MM.1S (cell line): ENCODE measurements at regions not wholly inside any gene's neighbourhood (a gene's known extent, or its start where the extent isn't known, plus 50 kb on each side); places are given as distances from the start of the nearest gene placed in this dataset.

Source experiments
- DNase-seq: peaks from one replicate; pipeline ENCODE4 v3.0.0-alpha.2; 2015
- H2AFZ ChIP-seq: fragments of 300-600 bp; sonication (generic); 2 replicates; pipeline ENCODE4 v1.6.0; 2016; ENCODE audit warnings: antibody characterized with exemption, low read length
- H3F3A ChIP-seq: fragments of 300-600 bp; sonication (generic); 2 replicates; pipeline ENCODE4 v1.6.1; 2016; ENCODE audit warnings: mild to moderate bottlenecking, antibody characterized with exemption, low read length, moderate library complexity, mixed read lengths; ENCODE audit not compliant: insufficient read depth
- H3K27ac ChIP-seq: fragments of 300-600 bp; sonication (generic); 2 replicates; pipeline ENCODE4 v1.5.1; 2016; ENCODE audit warnings: mild to moderate bottlenecking, low read length
- H3K27me3 ChIP-seq: fragments of 300-600 bp; sonication (generic); replicated peaks from 2 replicates; pipeline ENCODE4 v1.6.0; 2016; ENCODE audit warnings: low read length; ENCODE audit not compliant: insufficient read depth
- H3K36me3 ChIP-seq: fragments of 300-600 bp; sonication (generic); replicated peaks from 2 replicates; pipeline ENCODE4 v1.6.1; 2016; ENCODE audit warnings: mild to moderate bottlenecking, low read length, mixed read lengths; ENCODE audit not compliant: insufficient read depth
- H3K4me1 ChIP-seq: fragments of 300-600 bp; sonication (generic); 2 replicates; pipeline ENCODE4 v1.6.1; 2016; ENCODE audit warnings: low read length, mixed read lengths
- H3K4me2 ChIP-seq: fragments of 300-600 bp; sonication (generic); 2 replicates; pipeline ENCODE4 v1.6.0; 2016; ENCODE audit warnings: low read depth, low read length
- H3K4me3 ChIP-seq: fragments of 300-600 bp; sonication (generic); 2 replicates; pipeline ENCODE4 v1.5.1; 2016; ENCODE audit warnings: low read length, mixed read lengths
- H3K79me2 ChIP-seq: fragments of 300-600 bp; sonication (generic); 2 replicates; pipeline ENCODE4 v1.6.1; 2016; ENCODE audit warnings: mixed run types, low read length, mixed read lengths
- H3K9ac ChIP-seq: fragments of 300-600 bp; sonication (generic); 2 replicates; pipeline ENCODE4 v1.6.1; 2016; ENCODE audit warnings: low read length, mixed read lengths
- H3K9me2 ChIP-seq: fragments of 300-600 bp; sonication (generic); replicated peaks from 2 replicates; pipeline ENCODE4 v1.6.1; 2016; ENCODE audit warnings: mild to moderate bottlenecking, low read length, mixed read lengths; ENCODE audit not compliant: insufficient read depth
- H3K9me3 ChIP-seq: fragments of 300-600 bp; sonication (generic); replicated peaks from 2 replicates; pipeline ENCODE4 v1.6.1; 2016; ENCODE audit warnings: mild to moderate bottlenecking, low read length, mixed read lengths; ENCODE audit not compliant: insufficient read depth
- H4K20me1 ChIP-seq: fragments of 300-600 bp; sonication (generic); 2 replicates; pipeline ENCODE4 v1.6.1; 2016; ENCODE audit warnings: mild to moderate bottlenecking, low read length, moderate library complexity, mixed read lengths; ENCODE audit not compliant: insufficient read depth
- CTCF ChIP-seq: fragments of 300-600 bp; sonication (generic); IDR thresholded peaks from 2 replicates; pipeline ENCODE4 v1.5.1; 2016; ENCODE audit warnings: antibody characterized with exemption, low read length, mixed read lengths
- EZH2 ChIP-seq: fragments of 300-600 bp; sonication (generic); optimal IDR thresholded peaks from 2 replicates; pipeline ENCODE3; 2017; ENCODE audit warnings: low read depth, mild to moderate bottlenecking, antibody characterized with exemption, low read length, mixed read lengths
- EZH2phosphoT487 ChIP-seq: fragments of 300-600 bp; sonication (generic); IDR thresholded peaks from 2 replicates; pipeline ENCODE4 v1.6.1; 2018; ENCODE audit warnings: antibody characterized with exemption, low read length

- H3K27me3 ChIP-seq, result peaks cover 24% of the 10 kb centered on the region
- no peaks in the 10 kb centered on the region for H3K9me2 ChIP-seq
- no peak overlapping the region for H2AFZ ChIP-seq
- no peaks in the 10 kb centered on the region for H3K36me3 ChIP-seq
- H3F3A ChIP-seq, result peaks cover 11% of the 10 kb centered on the region
- TF ChIP-seq EZH2 (no peak), CTCF (no peak)
- no peak overlapping the region for H3K4me3 ChIP-seq
- no peak for DNase-seq
- no peak overlapping the region for H3K27ac ChIP-seq
- H3K9ac ChIP-seq, result no peak overlapping the region
- H3K9me3 ChIP-seq, result no peaks in the 10 kb centered on the region
- peaks cover 6% of the 10 kb centered on the region; the same call in 1 of the 2 replicates for H3K4me1 ChIP-seq
- no peak overlapping the region for H3K4me2 ChIP-seq
- H3K79me2 ChIP-seq, result no peaks in the 10 kb centered on the region
- H4K20me1 ChIP-seq, result no peaks in the 10 kb centered on the region
These were observed 207.0 kb upstream of the PRDM1 start for GRCh38 chr6:105879146-105879545.

- no peak overlapping the region for H3K4me2 ChIP-seq
- H4K20me1 ChIP-seq, result no peaks in the 10 kb centered on the region
- no peak overlapping the region for H2AFZ ChIP-seq
- no peaks in the 10 kb centered on the region for H3K9me2 ChIP-seq
- no peak overlapping the region for H3K4me3 ChIP-seq
- no peak overlapping the region for H3K9ac ChIP-seq
- H3K27me3 ChIP-seq, result peaks cover 16% of the 10 kb centered on the region
- H3K9me3 ChIP-seq, result no peaks in the 10 kb centered on the region
- no peaks in the 10 kb centered on the region for H3K36me3 ChIP-seq
- no peak overlapping the region for H3K27ac ChIP-seq
- TF ChIP-seq EZH2phosphoT487 (no peak), EZH2 (no peak), CTCF (no peak)
- no peaks in the 10 kb centered on the region for H3K79me2 ChIP-seq
- H3K4me1 ChIP-seq, result peaks cover 6% of the 10 kb centered on the region; the same call in 1 of the 2 replicates
- DNase-seq, result no peak
- H3F3A ChIP-seq, result peaks cover 11% of the 10 kb centered on the region
These were observed 210.0 kb upstream of the PRDM1 start for GRCh38 chr6:105875974-105876640.

DNA sequence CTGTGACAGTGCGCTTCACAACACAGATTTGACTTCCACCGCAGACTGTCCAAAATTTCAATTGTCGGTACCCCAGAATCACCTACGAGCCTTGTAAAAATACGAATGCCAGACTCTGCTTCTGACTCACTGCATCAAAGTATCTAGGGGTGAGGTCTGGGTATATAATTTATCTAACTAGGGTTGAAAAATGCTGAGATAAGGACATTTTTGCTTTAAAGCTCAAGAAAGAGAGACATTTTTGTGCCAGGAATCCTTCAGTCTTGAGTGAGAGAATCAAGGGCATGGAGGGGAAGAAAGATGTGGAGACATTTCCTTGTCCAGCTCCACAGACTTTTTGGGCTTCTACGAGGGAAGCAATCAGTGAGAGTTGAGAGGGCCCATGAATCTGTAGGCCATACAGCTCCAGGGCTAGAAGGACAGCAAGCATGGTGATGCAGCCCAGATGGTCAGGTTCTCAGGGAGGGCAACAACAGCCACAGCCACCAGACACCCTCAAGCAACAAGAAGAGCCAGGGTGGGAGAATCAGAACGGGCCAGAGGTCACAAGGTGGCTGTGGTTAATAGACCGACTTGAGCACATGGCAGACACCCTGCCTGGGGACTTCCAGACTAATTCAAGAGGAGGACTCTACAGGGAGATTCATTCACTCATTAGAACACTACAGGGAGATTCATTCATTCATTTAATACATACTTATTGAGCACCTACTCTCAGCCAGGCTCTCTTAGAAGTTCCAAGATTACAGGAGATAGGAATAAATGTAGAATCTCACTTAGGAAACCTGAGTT, 211.1 kb upstream of the PRDM1 start:
- H4K20me1 ChIP-seq, result no peaks in the 10 kb centered on the region
- no peak for DNase-seq
- H3K4me3 ChIP-seq, result no peak overlapping the region
- TF ChIP-seq EZH2phosphoT487 (no peak), CTCF (no peak), EZH2 (no peak)
- H3F3A ChIP-seq, result peaks cover 4% of the 10 kb centered on the region
- no peaks in the 10 kb centered on the region for H3K36me3 ChIP-seq
- no peak overlapping the region for H3K4me2 ChIP-seq
- H3K27me3 ChIP-seq, result peaks cover 11% of the 10 kb centered on the region
- no peak overlapping the region for H2AFZ ChIP-seq
- no peaks in the 10 kb centered on the region for H3K79me2 ChIP-seq
- H3K9me2 ChIP-seq, result no peaks in the 10 kb centered on the region
- no peak overlapping the region for H3K27ac ChIP-seq
- H3K9ac ChIP-seq, result no peak overlapping the region
- H3K4me1 ChIP-seq, result 0 out of 2 replicates have a peak, but pooled peaks cover 6% of the 10 kb centered on the region
- H3K9me3 ChIP-seq, result no peaks in the 10 kb centered on the region
